Caco-2 (cell line): ENCODE measurements at regions not wholly inside any gene's neighbourhood (a gene's known extent, or its start where the extent isn't known, plus 50 kb on each side); places are given as distances from the start of the nearest gene placed in this dataset.

Experiments used
- BruUV-seq: library from RNA; stranded (reverse); fragments of 400-500 nt; replicated peaks from 2 replicates; lab custom pipeline; 2021; lab: Mats Ljungman, UMichigan
- CTCF ChIA-PET: fragments of 300-600 bp; sonication (Branson Sonifier 250); formaldehyde crosslinking; loops from one replicate; lab custom pipeline; 2022; ENCODE audit warnings: antibody characterized with exemption; lab: Charles Lee
- POLR2A ChIA-PET: fragments of 300-600 bp; sonication (Branson Sonifier 250); formaldehyde crosslinking; loops from one replicate; lab custom pipeline; 2022; ENCODE audit warnings: antibody characterized with exemption; lab: Charles Lee
- DNase-seq, 2 experiments: peaks; one replicate each; pipeline versions ENCODE4 v3.0.0 to v3.0.0-alpha.2; 2020 to 2022
- H3K27me3 ChIP-seq: replicated peaks from 2 replicates; pipeline ENCODE4 v1.6.0; 2011; ENCODE audit warnings: low read length; ENCODE audit not compliant: control insufficient read depth, insufficient read depth
- H3K36me3 ChIP-seq: 2 replicates; pipeline ENCODE4 v1.5.1; 2011; ENCODE audit warnings: low read length; ENCODE audit not compliant: control insufficient read depth, insufficient read depth
- H3K4me1 ChIP-seq: fragments of 250-450 bp; sonication (Bioruptor Pico); 2 replicates; pipeline ENCODE4 v1.5.1; 2020; ENCODE audit warnings: mild to moderate bottlenecking
- H3K4me3 ChIP-seq: 2 replicates; pipeline ENCODE4 v1.5.1; 2011; ENCODE audit warnings: low read depth, mild to moderate bottlenecking, control low read depth, low read length
- H3K9me3 ChIP-seq: fragments of 250-450 bp; sonication (Bioruptor Pico); 2 replicates; pipeline ENCODE4 v1.5.1; 2020; ENCODE audit warnings: mild to moderate bottlenecking, moderate library complexity
- H3K27ac Mint-ChIP-seq: one replicate; pipeline ENCODE4 v1.8.0; 2022; ENCODE audit warnings: mixed read lengths; ENCODE audit not compliant: unreplicated experiment
- H3K27me3 Mint-ChIP-seq: one replicate; pipeline ENCODE4 v1.8.0; 2022; ENCODE audit warnings: mixed read lengths; ENCODE audit not compliant: insufficient read depth, unreplicated experiment
- H3K36me3 Mint-ChIP-seq: one replicate; pipeline ENCODE4 v1.8.0; 2022; ENCODE audit warnings: mild to moderate bottlenecking, mixed read lengths; ENCODE audit not compliant: insufficient read depth, unreplicated experiment
- H3K4me1 Mint-ChIP-seq: one replicate; pipeline ENCODE4 v1.8.0; 2022; ENCODE audit warnings: low read depth, mixed read lengths; ENCODE audit not compliant: unreplicated experiment
- H3K4me3 Mint-ChIP-seq: one replicate; pipeline ENCODE4 v1.8.0; 2022; ENCODE audit warnings: mild to moderate bottlenecking, moderate library complexity, mixed read lengths; ENCODE audit not compliant: unreplicated experiment
- H3K9me3 Mint-ChIP-seq: one replicate; pipeline ENCODE4 v1.8.0; 2022; ENCODE audit warnings: mixed read lengths; ENCODE audit not compliant: unreplicated experiment
- intact Hi-C: fragments of 100-400 bp; cut with micrococcal nuclease; formaldehyde crosslinking; loops from one replicate; pipeline ENCODE4 v1.10.0; 2022; ENCODE audit not compliant: unreplicated experiment
- TF ChIP-seq, protein P1 (sequence below), 2 experiments: fragments of 200-600 bp in 1 of 2; IDR thresholded peaks; 1 replicate in 1 of 2; 2 replicates in 1 of 2; pipeline versions ENCODE4 v1.5.1 to v1.8.0; 2011 to 2022; ENCODE audit warnings: antibody characterized with exemption in 1 of 2, control low read depth in 1 of 2, inconsistent platforms in 1 of 2, low read depth in 1 of 2, low read length in 1 of 2, mild to moderate bottlenecking in 1 of 2, moderate library complexity in 1 of 2; ENCODE audit not compliant: insufficient read depth in 1 of 2, severe bottlenecking in 1 of 2, unreplicated experiment in 1 of 2

DNA sequence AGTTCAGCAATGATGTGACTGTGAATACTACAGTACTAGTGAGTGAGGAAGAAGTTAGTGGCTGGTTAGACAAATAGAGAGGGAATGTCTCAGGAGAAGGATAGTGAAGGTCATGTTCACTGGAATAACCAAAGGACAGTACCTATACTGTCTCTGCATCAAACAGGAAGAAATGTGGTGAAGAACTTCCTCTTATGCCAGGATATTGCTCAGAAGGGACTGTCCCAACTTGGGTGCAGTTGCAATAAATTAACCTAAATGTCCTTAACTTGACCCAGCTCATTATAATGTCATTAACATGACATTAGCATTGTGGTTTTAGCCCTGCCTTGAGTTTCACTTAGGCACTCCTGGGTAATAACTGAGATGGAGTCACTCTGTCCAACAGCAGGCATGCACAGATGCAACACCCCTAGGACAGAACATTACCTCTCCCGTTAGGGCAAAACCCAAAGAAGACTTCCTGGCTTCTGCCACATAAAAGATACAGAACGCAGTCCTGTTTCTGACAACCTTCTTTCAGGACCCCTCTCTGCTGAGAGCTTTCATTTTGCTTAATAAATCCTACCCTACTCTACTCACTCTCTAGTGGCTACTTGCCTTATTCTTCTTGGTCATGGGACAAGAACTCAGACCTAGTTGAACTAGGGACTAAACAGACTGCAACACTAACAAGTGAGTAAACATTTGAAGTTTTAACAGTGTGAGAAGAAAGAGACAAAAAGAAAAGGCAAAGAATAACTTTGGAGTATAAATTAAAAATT is 1591.6 kb upstream of the MIR17HG start:
- BruUV-seq: no TSS peak
- no peaks in the 10 kb centered on the region for H3K4me1 Mint-ChIP-seq
- POLR2A ChIA-PET: no interaction called here
- TF ChIP-seq, protein P1, sequence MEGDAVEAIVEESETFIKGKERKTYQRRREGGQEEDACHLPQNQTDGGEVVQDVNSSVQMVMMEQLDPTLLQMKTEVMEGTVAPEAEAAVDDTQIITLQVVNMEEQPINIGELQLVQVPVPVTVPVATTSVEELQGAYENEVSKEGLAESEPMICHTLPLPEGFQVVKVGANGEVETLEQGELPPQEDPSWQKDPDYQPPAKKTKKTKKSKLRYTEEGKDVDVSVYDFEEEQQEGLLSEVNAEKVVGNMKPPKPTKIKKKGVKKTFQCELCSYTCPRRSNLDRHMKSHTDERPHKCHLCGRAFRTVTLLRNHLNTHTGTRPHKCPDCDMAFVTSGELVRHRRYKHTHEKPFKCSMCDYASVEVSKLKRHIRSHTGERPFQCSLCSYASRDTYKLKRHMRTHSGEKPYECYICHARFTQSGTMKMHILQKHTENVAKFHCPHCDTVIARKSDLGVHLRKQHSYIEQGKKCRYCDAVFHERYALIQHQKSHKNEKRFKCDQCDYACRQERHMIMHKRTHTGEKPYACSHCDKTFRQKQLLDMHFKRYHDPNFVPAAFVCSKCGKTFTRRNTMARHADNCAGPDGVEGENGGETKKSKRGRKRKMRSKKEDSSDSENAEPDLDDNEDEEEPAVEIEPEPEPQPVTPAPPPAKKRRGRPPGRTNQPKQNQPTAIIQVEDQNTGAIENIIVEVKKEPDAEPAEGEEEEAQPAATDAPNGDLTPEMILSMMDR (IDR thresholded peaks at IDR 0.05; ENCODE audit: insufficient read depth in 1 of 2, low read depth in 1 of 2, low read length in 1 of 2, severe bottlenecking in 1 of 2, unreplicated experiment in 1 of 2): no peak
- H3K36me3 Mint-ChIP-seq: no peaks in the 10 kb centered on the region
- intact Hi-C loops: no loop called here
- no peaks in the 10 kb centered on the region for H3K27me3 ChIP-seq
- H3K4me3 ChIP-seq: no peak overlapping the region
- no peaks in the 10 kb centered on the region for H3K4me1 ChIP-seq
- H3K27me3 Mint-ChIP-seq: peaks cover 2% of the 10 kb centered on the region
- no peak overlapping the region for H3K27ac Mint-ChIP-seq
- CTCF ChIA-PET: no interaction called here
- DNase-seq: no peak
- H3K4me3 Mint-ChIP-seq: no peak overlapping the region
- no peaks in the 10 kb centered on the region for H3K36me3 ChIP-seq
- no peaks in the 10 kb centered on the region for H3K9me3 ChIP-seq
- H3K9me3 Mint-ChIP-seq: peaks cover 15% of the 10 kb centered on the region

DNA sequence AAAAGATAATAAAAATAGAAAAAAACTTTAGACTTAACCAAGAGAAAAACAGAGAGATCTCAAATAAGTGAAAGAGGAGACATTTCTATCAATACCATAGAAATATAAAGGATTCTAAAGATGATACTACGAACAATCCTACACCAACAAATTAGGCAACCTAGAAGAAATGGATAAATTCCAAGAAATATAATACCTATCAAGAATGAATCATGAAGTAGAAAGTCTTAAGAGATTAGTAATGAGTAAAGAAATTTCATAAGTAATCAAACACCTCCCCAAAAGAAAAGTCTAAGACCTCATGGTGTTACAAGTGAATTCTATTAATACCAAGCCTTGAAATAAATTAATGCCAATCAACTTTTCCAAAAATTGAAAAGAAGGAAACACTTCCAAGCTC is 1584.5 kb upstream of the MIR17HG start:
- no peak for DNase-seq
- Histone ChIP-seq H3K9me3 (no peaks in the 10 kb centered on the region), H3K4me1 (no peaks in the 10 kb centered on the region; the same call in 1 of the 2 replicates), H3K36me3 (no peaks in the 10 kb centered on the region), H3K4me3 (no peak overlapping the region), H3K27me3 (no peaks in the 10 kb centered on the region)
- CTCF ChIA-PET: no interaction called here
- no peak overlapping the region for H3K27ac Mint-ChIP-seq
- H3K27me3 Mint-ChIP-seq: peaks cover 2% of the 10 kb centered on the region
- H3K9me3 Mint-ChIP-seq: no peaks in the 10 kb centered on the region
- POLR2A ChIA-PET: no interaction called here
- no peaks in the 10 kb centered on the region for H3K36me3 Mint-ChIP-seq
- BruUV-seq: no TSS peak
- TF ChIP-seq, protein P1 (IDR thresholded peaks at IDR 0.05; ENCODE audit: insufficient read depth in 1 of 2, low read depth in 1 of 2, low read length in 1 of 2, severe bottlenecking in 1 of 2, unreplicated experiment in 1 of 2): no peak
- H3K4me3 Mint-ChIP-seq: no peak overlapping the region
- intact Hi-C loops: no loop called here
- peaks cover 7% of the 10 kb centered on the region for H3K4me1 Mint-ChIP-seq

DNA sequence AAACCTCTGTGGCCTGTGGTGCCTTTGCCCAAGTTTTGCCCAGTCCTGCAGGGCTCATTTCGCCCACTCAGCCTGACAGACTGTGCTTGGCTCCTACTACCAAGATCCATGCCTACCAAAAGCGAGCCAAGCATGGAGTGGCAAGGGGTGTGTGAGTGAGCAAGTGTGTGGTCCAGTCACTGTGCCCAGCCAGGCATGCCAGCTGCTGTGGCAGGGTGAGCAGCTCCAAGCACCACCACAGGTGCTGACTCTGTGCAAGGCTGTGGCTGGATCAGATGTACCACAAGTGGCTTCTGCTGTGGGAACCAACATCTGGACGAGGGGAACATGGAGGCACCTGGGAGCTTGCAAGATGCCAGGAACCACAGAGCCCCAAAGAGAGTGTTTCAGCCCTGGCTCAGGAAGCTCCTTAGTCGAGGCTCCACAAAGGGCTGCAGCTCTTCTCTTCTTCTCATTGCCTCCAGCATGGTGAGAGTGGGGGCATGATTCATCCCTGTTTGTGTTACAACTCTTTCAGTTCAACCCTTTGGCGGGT is 1564.2 kb upstream of the MIR17HG start:
- Histone ChIP-seq H3K9me3 (no peaks in the 10 kb centered on the region), H3K4me1 (no peaks in the 10 kb centered on the region), H3K36me3 (no peaks in the 10 kb centered on the region), H3K27me3 (no peaks in the 10 kb centered on the region), H3K4me3 (no peak overlapping the region)
- H3K27me3 Mint-ChIP-seq: no peaks in the 10 kb centered on the region
- H3K4me3 Mint-ChIP-seq: no peak overlapping the region
- H3K9me3 Mint-ChIP-seq: no peaks in the 10 kb centered on the region
- intact Hi-C loops: no loop called here
- H3K27ac Mint-ChIP-seq: no peak overlapping the region
- TF ChIP-seq, protein P1 (IDR thresholded peaks at IDR 0.05; ENCODE audit: insufficient read depth in 1 of 2, low read depth in 1 of 2, low read length in 1 of 2, severe bottlenecking in 1 of 2, unreplicated experiment in 1 of 2): no peak
- ChIA-PET POLR2A (no interaction called here), CTCF (no interaction called here)
- H3K4me1 Mint-ChIP-seq: no peaks in the 10 kb centered on the region
- DNase-seq: no peak
- H3K36me3 Mint-ChIP-seq: no peaks in the 10 kb centered on the region
- no TSS peak for BruUV-seq
